Motor neuron (in vitro differentiated cells): ENCODE measurements at regions not wholly inside any gene's neighbourhood (a gene's known extent, or its start where the extent isn't known, plus 50 kb on each side); places are given as distances from the start of the nearest gene placed in this dataset.
A peak's percentile ranks its signal among the peaks of the same experiment; 100 is the strongest.

ENCODE experiments used
- ATAC-seq, 8 experiments: fragments of 200-7000 bp; cut with Tn5 transposase; replicated peaks in 6 of 8; 2 replicates each; pipeline ENCODE4 v1.8.0; 2021; ENCODE audit warnings: mild to moderate bottlenecking in 8 of 8, moderate library complexity in 8 of 8
- H3K27ac ChIP-seq, 2 donors: fragments of 250-450 bp; sonication (Bioruptor Pico); 2 replicates each; pipeline ENCODE4 v1.9.0; 2021; ENCODE audit warnings: antibody characterized with exemption in 2 of 2, mild to moderate bottlenecking in 2 of 2, moderate library complexity in 1 of 2
- H3K4me1 ChIP-seq, 2 donors: fragments of 250-450 bp; sonication (Bioruptor Pico); replicated peaks in 1 of 2; 2 replicates each; pipeline ENCODE4 v1.6.1; 2021; ENCODE audit warnings: antibody characterized with exemption in 2 of 2, mild to moderate bottlenecking in 2 of 2, moderate library complexity in 1 of 2
- H3K4me3 ChIP-seq, 5 donors: fragments of 250-450 bp; sonication (Bioruptor Pico); 2 replicates each; pipeline ENCODE4 v1.9.0; 2021; ENCODE audit warnings: antibody characterized with exemption in 5 of 5, mild to moderate bottlenecking in 5 of 5, moderate library complexity in 4 of 5
- WGBS, 10 experiments: fragments of 450-650 bp; shearing (Covaris generic); methylation state at CpG; one replicate each; pipeline ENCODE4 v1.0.0; 2022; 5-methylcytosine and 5-hydroxymethylcytosine counted together
- in situ Hi-C, 9 experiments: fragments of 400-800 bp; cut with MboI; loops; one replicate each; pipeline ENCODE4 v1.15.0; 2021; ENCODE audit warnings: low sequenced_read_pairs in 9 of 9, low pct_unique_long_range_greater_than_20kb in 2 of 9; ENCODE audit not compliant: unreplicated experiment in 9 of 9

GRCh38 chr18:1916869-1917523, 654.3 kb downstream of the METTL4 start:
- no peak for ATAC-seq
- H3K27ac ChIP-seq = no peak overlapping the region
- 14 to 100% (median 60%) methylated on average over 1 to 2 of the region's 2 CpGs; no CpG with 5 or more reads in 4 of the 10 experiments for WGBS, 10 experiments
- in situ Hi-C loops = no loop called here
- no peak overlapping the region for H3K4me3 ChIP-seq
- H3K4me1 ChIP-seq = no peaks in the 10 kb centered on the region

DNA sequence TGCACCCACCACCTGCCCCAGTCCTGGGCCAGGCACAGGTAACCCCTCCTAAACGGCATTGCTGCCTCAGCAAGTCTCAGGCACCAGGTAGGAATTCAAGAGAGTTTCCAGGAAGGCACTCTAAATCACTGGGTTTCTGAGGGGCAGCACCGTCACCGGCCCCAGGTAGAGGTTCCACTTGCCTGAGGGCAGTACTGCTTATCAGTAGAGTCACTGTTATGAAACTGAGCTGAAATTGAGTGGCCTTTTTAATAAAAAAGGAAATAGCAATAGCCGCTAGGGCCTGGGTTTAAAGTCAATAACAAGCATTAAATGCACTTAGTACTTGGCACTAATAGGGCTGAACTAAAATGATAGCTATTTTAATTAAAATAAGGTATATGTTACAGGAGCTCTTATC, 653.7 kb downstream of the METTL4 start:
- 40 to 100% (median 78%) methylated on average over 1 to 3 of the region's 4 CpGs; no CpG with 5 or more reads in 2 of the 10 experiments for WGBS, 10 experiments
- H3K4me1 ChIP-seq = no peaks in the 10 kb centered on the region
- ATAC-seq = no peak
- in situ Hi-C loops = no loop called here
- no peak overlapping the region for H3K4me3 ChIP-seq
- no peak overlapping the region for H3K27ac ChIP-seq

- no peak overlapping the region for H3K27ac ChIP-seq
- H3K4me1 ChIP-seq = no peaks in the 10 kb centered on the region
- ATAC-seq = no peak
- in situ Hi-C loops = no loop called here
- H3K4me3 ChIP-seq = no peak overlapping the region
Observed at GRCh38 chr18:1922066-1922465, 649.2 kb downstream of the METTL4 start.

GRCh38 chr18:1928711-1929110, 642.6 kb downstream of the METTL4 start:
- 0 to 100% (median 52%) methylated on average over 2 to 6 of the region's 6 CpGs; no CpG with 5 or more reads in 3 of the 10 experiments for whole genome bisulfite sequencing, 10 experiments
- H3K4me3 ChIP-seq = no peak overlapping the region
- in situ Hi-C loops = no loop called here
- H3K4me1 ChIP-seq = no peaks in the 10 kb centered on the region
- no peak overlapping the region for H3K27ac ChIP-seq
- ATAC-seq = no peak

DNA sequence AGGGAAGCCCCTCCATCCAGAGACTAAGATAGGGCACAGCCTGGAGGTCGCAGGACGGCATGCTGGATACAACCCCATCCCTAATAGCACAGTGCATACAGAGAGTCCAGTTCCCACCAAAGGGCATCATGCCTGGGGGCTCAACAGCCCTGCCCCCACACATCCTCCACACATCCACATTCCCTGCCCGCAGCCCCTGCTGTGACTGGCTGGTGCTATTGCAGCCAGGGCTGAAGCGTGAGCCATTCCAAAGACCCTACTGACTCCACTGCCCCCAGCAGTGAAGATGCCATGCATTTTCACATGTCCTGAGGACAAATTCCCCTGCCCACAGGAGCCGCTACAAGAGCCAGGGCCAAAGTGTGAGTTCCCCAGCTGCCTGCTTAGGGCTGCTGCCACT, 641.6 kb downstream of the METTL4 start:
- Histone ChIP-seq H3K27ac (no peak overlapping the region), H3K4me3 (no peak overlapping the region), H3K4me1 (no peaks in the 10 kb centered on the region)
- no peak for ATAC-seq
- in situ Hi-C loops = no loop called here
- WGBS, 10 experiments = 60 to 100% methylated on average over 1 to 3 of the region's 5 CpGs; no CpG with 5 or more reads in 8 of the 10 experiments

- H3K4me1 ChIP-seq = no peaks in the 10 kb centered on the region
- WGBS, 10 experiments = 0 to 60% (median 11%) methylated on average over 1 to 3 of the region's 5 CpGs
- ATAC-seq = no peak
- no peak overlapping the region for H3K4me3 ChIP-seq
- no peak overlapping the region for H3K27ac ChIP-seq
- in situ Hi-C loops = no loop called here
Observed at GRCh38 chr18:1930291-1931270, 640.7 kb downstream of the METTL4 start.

DNA sequence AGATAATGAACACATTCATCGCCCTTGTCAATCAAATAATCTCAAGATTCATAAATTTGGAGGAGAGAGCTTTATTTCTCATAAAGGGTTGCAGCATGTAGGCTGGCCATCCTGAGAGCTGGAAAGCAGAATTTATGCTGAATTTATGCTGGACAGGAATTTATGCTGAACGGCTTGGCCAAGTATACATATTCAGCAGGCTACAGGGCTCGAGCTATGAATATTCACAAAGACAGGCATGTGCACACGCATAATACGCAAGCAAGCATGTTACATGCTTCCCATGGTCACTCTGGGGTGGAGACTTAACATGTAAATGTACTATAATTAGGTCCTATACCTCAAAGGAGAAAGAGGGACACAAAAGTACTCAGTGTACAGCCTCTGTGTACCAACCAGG, 618.8 kb downstream of the METTL4 start:
- in situ Hi-C loops = no loop called here
- Histone ChIP-seq H3K27ac (no peak overlapping the region), H3K4me3 (no peak overlapping the region), H3K4me1 (no peaks in the 10 kb centered on the region)
- 0 to 95% (median 27%) methylated on average over 1 to 5 of the region's 5 CpGs; no CpG with 5 or more reads in 2 of the 10 experiments for WGBS, 10 experiments
- peak in 6 of 8 experiments; percentile 26 to 99 (median 90) for ATAC-seq

DNA sequence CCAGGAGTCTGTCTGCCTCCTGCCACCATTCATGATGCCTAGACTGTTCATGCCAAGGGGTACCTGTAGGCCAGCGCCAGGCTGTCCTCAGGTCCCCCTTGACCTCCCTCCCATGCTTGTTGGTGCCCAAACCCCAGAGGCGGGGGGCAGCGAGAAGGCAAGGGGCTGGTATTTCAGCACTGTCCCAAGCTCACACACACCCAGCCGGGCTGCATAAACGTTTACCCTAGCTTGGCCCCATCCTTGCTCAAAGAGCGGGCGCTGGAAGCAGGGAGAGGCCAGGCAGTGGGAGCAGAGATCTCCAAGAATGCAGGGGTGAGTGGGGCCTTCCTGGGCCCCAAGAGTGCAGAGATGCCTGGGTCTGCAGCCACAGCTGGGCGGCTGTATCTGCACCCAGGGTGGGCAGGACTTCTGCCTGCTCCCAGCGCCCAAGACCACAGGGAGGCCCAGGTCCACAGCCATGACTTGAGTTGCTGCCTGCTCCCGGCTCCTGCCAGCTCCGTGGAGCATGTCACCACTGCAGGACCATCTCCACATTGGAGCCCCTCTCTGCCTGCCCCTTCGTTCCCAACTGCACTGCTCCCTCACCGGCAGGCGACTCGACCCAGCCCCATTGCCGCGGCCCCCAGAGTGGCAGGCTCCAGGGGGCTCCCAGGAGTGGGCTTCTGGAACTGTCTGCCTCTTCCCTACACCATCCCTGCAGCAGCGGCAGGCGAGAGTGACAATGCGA, 616.6 kb downstream of the METTL4 start:
- no peaks in the 10 kb centered on the region for H3K4me1 ChIP-seq
- in situ Hi-C loops = no loop called here
- WGBS, 10 experiments = 60 to 70% methylated on average over 2 of the region's 20 CpGs; no CpG with 5 or more reads in 8 of the 10 experiments
- H3K4me3 ChIP-seq = no peak overlapping the region
- no peak overlapping the region for H3K27ac ChIP-seq
- no peak for ATAC-seq

DNA sequence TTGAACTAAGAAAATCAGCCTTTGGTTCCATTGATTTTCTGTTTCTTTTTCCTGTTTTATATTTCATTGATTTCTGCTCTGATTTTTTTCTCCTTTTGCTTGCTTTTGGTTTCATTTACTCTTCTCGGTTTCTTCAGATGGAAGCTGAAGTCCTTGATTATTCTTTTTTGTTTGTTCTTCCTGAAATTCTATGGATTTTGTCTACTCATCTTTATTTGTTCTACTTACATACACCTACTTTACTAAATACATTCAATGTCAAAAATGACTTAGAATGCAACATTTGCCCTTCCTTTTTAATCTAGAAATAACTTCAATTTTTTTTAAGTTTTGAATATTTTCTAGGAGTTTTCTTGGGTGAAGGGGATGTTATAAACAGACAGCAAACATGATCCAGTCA, 612.5 kb downstream of the METTL4 start:
- ATAC-seq = no peak
- WGBS, 10 experiments = 0 to 100% (median 0%) methylated on average over 1 of the region's 1 CpG; no CpG with 5 or more reads in 1 of the 10 experiments
- in situ Hi-C loops = no loop called here
- H3K4me1 ChIP-seq = no peaks in the 10 kb centered on the region
- no peak overlapping the region for H3K27ac ChIP-seq
- no peak overlapping the region for H3K4me3 ChIP-seq

DNA sequence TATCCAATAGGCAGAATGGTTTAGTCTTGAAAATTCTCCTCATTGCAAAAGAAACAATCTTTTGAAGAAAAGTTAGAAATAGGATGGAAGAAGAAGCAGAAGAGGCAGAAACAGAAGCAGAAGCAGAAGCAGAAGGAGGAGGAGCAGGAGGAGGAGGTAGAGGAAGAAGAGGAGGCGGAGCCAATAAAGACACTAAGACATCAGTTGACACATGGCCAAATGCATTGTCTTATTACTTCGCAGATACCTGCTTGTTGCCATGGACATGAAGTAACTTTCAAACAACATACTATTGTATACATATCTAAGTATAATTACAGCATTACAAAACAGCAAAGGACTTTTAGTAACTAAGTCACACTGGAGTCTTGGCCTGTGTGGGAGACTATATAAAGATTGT, 606.3 kb downstream of the METTL4 start:
- WGBS, 10 experiments = 0 to 71% (median 14%) methylated on average over 1 to 2 of the region's 2 CpGs; no CpG with 5 or more reads in 2 of the 10 experiments
- in situ Hi-C loops = no loop called here

GRCh38 chr18:1965541-1965940, 605.8 kb downstream of the METTL4 start:
- Histone ChIP-seq H3K27ac (no peak overlapping the region), H3K4me1 (peaks cover 2 to 14% of the 10 kb centered on the region in 2 donors), H3K4me3 (no peak overlapping the region)
- in situ Hi-C loops = no loop called here
- ATAC-seq = peak in 1 of 8 experiments; percentile 33
- WGBS, 10 experiments = 0 to 75% (median 10%) methylated on average over 1 to 2 of the region's 2 CpGs; no CpG with 5 or more reads in 1 of the 10 experiments

More for the DNA sequence above, 606.3 kb downstream of the METTL4 start:
- Histone ChIP-seq H3K4me1 (peaks cover 2 to 14% of the 10 kb centered on the region in 2 donors), H3K4me3 (no peak overlapping the region), H3K27ac (no peak overlapping the region)
- peak in 1 of 8 experiments; percentile 33 for ATAC-seq

DNA sequence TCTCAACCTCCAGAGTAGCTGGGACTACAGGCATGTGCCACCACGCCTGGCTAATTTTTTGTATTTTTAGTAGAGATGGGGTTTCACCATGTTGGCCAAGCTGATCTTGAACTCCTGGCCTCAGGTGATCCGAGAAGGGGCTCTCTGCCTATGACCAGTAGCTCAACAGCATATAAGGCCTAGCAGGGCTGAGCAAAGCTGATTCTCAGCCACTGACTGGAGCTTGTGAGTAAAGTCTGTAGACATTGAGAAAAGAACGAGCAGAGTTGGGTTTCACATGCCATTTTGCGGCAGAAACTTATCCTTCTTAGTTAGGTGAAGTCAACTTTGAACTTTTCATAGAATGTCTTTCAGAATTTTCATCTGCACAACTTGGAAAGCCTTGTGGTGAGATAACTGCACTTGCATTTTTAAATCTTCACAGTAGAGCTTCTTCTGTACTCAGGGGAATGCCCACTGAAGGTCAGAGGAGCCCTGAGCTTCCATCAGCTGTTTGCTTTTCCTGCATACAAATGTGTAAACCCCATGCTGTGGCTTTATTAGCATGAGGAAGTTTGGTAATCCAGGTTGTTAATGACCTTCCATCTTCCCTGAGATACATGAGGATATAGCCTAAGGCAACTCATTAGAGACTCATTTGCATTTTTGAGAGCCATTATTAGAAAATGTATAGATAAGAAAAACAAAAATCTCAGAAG, 602.4 kb downstream of the METTL4 start:
- ATAC-seq = no peak

More for the DNA sequence above, 602.4 kb downstream of the METTL4 start:
- 0 to 100% (median 24%) methylated on average over 1 to 4 of the region's 4 CpGs; no CpG with 5 or more reads in 3 of the 10 experiments for WGBS, 10 experiments
- H3K4me1 ChIP-seq = peaks cover 2 to 12% of the 10 kb centered on the region in 2 donors
- in situ Hi-C loops = no loop called here
- H3K27ac ChIP-seq = no peak overlapping the region
- H3K4me3 ChIP-seq = no peak overlapping the region
